ENCODE measurements at regions not wholly inside any gene's neighbourhood (a gene's known extent, or its start where the extent isn't known, plus 50 kb on each side); places are given as distances from the start of the nearest gene placed in this dataset.

- TF ChIP-seq TAF1 (IDR thresholded peaks at IDR 0.05; ENCODE audit: borderline replicate concordance, low read depth, low read length) (no peak), POLR2AphosphoS5 (IDR thresholded peaks at IDR 0.05; ENCODE audit: low read depth, low read length) (no peak)
Observed at GRCh38 chr7:16071246-16071857, 350.0 kb downstream of the CRPPA start.

Data from GM12892 (cell line).